Stimulated activated CD8-positive, alpha-beta memory T cell treated with anti-CD3 and anti-CD28 coated beads, Interleukin-7, amount 100 ng/mL, for 24 hours (primary cell): ENCODE measurements at regions not wholly inside any gene's neighbourhood (a gene's known extent, or its start where the extent isn't known, plus 50 kb on each side); places are given as distances from the start of the nearest gene placed in this dataset.
"Not testable (repeated sequence)": the region's sequence is repeated elsewhere in the genome, so short reads cannot be mapped to it uniquely, and the experiment has no call there.

Experiments used
- DNase-seq: peaks from one replicate; pipeline ENCODE4 v3.0.0-alpha.2; 2020; ENCODE audit warnings: low read depth

DNA sequence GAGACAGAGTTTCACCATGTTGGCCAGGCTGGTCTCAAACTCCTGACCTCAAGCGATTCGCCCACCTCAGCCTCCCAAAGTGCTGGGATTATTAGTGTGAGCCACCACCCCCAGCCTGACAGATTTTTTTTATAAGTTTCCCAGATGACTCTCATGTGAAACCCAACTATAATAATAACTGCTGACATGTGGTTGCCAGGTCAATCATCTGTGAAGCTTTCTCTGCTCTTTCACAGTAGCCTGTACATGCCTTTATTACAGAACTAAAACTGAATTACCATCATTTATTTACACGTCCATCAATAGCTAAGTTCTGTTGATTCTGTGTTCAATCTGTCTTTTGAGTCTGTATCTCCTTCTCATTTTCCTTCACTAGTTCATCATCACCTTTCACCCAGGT, 218.5 kb downstream of the RPS29 start:
- no peak for DNase-seq

DNA sequence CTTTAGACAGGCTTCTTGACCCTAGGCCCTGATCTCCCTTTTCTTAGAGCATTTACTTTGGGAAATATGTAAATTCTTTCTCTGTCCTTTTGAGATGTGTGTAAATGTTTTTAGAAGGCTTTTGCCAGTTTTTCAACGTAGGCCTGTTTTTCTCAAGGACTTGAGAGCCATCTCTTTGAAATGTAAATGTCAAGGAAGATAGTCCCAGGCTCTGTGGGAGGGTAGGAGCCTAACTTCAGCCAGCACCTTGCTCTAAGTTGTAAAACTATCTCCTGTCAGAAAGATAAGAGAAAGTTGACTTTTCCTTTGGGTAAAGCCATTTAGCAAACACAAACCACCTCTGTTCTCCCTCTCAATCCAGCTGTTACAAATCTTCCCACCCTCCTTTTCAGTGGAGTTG, 219.8 kb downstream of the RPS29 start:
- DNase-seq = no peak

DNA sequence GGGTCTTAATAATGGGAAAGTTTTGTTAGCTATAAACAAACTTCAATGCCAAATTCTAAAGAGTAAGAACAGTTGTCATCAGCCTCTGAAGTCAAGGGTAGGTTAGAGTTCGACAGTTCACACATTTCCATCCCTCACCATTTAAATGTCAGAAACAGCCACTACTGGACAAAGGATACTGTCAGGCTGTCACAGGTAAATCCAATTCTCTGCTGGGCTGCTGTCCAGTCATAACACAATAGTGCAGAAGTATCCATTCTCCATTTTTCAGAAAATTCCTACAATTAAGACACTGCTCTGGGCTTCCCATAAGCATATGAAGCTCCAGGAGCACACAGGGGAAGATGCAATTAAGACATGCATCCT, 221.4 kb downstream of the RPS29 start:
- DNase-seq = no peak

DNA sequence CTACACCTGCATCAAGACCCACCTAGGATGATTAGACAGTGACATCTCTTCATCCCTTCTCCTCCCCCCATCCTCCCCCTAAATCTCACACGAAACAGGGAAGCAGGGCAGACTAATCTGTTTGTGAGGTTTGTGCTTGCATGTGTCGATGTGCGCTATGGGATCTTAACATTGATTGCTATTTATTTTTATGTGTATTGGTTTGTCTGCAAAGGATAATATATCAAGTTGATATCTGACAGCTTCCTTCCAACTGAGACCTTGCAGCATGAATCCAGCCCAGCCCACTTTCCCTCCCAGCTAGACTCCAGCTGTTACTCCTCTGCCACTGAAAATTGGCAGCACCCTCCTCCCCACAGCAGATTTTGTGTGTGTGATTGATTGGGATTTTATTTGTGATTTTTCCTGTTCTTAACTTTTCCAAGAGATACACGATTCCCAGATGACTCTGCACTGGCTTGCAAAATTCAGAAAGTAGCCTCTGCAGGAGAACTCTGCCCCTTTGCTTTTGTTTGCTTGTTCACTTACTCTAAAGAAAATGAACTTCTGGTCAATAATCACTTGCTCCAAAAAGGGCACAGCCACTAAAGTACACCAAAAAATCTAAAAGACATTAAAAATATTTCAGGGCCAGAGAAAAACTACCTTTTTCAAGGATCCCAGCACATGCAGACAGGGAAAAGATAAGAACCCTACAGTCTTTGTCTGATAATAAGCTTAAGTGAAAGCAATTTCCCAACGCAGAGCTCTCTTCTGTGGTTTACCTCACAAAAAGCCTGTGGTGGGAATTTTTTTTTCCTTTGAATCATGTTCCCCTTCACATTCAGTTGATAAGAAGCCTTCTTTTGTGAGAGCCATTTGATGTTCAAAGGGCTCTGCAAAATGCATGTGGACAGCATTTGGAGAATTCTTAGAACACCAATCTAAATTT, 222.1 kb downstream of the RPS29 start:
- no peak for DNase-seq

DNA sequence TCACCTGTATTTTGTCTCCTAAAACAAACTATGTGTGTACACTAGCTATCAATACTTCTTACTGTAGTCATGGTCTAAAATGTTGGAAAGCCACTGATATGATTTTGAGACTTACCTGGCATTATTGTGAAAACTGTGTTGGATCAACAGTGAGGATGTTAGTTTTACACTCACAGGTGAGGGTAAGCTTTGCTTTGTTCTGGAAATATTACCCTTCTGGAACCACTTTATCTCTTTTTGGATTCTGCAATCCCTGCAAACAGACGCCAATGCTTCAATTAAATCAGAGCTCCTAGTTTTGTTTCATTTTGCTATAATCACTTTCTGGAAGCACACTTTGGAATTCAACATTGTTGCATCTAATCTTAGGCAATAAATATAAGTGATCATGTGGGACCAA, 223.3 kb downstream of the RPS29 start:
- DNase-seq = no peak

DNA sequence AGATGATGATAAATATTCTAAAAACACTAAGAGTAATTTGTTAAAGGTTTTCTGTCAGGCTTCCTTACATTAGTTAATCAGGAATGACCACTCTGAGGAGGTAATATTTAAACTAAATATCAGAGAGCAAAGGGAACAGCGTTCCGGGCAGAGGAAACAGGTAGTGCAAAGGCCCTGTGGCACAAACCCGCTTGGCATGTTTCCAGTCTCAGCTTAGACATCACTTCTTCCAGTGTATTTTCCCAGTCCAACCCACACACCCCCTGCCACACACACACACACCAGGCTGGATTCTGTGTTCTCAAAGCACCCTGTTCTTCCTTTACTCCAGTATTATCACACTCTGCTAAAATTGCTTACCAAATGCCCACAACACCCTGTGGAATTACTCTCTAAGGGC, 247.1 kb downstream of the RPS29 start:
- DNase-seq = no peak

DNA sequence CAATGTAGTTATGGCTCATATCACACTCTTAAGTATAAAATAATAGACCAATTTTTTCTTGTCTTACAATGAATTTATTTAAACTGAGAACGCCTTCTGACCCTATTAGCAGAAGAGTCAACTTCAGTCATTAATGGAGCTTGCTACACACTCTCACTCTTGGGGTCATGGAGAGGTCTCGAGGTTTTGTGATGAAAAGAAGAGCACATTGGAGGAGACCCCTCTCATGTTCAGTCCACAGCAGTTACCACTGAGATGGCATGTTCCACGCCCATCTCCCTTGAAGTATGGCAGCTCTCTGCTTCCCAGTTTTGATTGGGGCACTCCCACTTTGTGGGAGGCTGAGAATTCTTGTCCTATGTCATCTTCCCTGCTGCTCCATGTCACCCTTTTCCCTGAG, 266.4 kb downstream of the RPS29 start:
- no peak for DNase-seq

DNA sequence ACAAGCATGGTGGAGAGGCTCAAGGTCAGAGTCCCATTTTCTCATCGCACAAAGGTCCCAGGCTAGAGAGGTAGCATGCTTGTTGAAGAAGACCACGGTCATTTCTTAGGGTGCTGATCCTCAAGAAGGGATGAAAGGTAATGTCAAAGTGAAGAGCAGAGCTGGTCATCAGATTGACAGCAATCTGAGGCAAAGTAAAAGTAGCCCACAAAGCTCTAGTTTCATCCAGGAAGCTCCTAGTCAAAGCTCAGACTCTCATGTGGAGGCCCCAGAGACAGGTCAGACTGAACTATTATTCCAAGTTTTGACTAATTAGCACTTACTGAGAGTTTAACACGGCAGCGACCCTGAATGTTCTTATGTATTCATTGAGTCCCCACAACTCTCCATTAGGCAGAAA, 270.6 kb downstream of the RPS29 start:
- DNase-seq = no peak

DNA sequence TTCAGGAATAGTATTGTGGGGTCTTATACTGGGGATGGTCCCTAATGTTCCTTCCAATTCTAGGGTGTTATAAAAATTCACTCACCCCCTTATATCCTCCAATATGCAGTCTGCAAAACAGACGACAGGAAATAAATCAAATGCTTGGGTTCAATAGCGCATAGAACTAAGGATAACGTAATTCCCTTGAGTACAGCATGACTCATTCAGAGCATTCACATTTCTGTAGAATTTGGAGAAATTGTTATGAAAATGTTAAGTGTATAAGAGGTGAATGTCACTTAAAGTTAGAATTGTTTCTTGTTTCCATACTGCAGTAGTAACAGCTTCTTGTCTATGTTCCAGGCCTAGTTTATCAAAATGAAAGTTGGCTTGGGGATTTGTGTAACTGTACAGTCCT, 271.4 kb downstream of the RPS29 start:
- DNase-seq = no peak

DNA sequence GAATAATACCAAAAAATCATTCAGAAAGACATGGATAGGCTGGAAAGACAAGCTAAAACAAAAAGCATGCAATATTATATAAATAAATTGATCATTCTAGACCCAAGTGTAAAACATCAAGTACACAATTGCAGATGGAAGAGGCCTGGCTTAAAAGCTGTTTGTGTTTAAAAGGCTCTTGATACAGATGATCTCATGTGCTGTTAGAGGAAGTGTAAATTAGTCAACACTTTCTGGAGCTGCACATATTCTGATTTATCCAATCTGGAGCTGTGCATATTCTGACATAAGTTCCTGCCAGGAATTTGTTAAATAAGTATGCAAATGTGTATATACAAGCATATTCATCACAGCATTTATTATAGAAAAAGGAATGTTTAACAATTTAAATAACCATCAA, 273.1 kb downstream of the RPS29 start:
- no peak for DNase-seq

DNA sequence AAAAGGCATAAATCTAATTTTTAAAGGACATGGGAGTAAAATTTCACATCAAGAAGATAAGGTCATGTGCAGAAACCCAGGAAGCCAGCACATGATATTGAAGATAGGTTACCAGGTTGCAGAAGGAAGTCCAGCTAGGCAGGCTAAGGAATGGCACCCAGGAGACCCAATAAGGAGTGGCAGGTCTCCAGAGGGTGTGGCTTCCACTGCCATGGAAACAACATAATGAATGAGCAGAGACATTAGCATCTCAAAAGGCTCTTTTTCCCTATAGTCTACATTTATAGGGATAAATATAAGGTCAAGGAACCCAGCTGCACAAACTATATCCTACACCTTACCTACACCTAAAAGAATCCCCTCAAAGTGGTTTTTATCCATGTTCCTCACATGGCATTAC, 275.9 kb downstream of the RPS29 start:
- no peak for DNase-seq

DNA sequence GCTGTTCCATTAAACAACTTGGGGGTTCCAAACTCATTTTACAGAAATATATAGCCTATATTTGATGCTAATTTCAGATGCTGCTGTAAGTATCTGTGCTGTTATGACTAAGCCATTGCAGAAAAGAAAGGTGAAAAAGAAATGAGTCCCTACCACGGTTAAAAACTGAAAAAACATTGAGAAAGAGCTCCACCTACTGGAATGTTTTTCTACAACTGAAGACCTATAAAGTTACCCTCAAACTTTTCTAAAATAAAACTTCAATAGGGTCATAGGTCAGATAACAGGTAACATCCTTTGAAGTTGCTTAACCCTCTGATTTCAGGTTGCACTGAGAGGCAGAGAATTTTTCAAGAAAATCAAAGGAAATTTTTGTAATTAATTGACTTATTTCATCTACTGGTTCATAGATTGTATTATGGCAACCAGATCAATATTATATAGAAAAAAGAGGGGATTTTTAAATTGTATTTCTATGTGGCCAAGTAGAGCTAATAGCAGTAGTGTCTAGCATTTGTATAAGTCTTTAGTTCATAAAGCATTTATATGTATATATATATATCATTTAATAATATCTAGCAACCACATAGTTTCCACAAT, 279.9 kb downstream of the RPS29 start:
- no peak for DNase-seq

DNA sequence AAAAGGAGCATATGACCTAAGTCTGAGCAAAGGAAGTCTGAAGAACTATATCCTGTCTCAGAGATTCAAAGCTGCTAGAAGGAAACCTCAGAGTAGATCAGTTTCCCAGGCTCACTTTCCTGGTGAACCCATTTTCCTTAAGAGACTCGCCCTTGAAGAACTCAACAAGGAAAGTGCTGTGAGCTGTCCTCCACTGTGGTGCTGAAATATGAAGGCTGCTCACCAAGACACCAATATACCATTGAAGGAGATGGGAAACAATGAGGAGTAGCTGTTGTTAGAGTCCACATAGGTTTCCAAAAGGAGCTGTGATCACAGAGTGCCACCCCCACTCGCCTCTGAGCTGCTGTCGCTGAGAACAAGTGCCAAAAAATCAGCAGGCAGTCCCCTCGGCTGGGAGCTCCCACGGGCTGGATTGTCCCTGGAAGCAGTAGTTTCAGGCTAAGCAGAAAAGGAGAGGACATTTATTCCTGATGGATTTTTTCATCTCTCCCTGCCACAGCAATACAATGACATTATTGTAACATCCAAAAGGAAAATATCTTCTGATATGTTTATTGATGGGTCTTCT, 282.1 kb downstream of the RPS29 start:
- DNase-seq = no peak

DNA sequence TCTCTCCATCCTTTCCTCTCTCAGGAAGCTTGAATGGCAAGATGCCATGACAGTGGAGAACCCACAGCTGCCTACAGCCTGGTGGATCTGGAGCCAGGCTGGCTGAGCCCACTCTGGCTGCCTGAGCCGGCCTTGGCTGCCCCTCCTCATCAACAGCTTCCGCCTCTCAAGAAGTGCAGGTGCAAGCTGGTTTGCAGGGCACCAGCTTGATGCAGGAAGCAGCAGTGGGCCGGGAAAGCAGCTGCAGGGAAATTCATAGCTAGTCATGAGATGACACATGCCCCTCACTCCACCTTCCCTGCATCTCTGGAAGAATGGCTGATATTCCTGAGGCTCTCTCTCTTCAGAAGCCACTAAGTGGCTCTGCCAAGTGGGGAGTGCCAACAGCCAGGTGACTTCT, 289.1 kb downstream of the RPS29 start:
- no peak for DNase-seq

DNA sequence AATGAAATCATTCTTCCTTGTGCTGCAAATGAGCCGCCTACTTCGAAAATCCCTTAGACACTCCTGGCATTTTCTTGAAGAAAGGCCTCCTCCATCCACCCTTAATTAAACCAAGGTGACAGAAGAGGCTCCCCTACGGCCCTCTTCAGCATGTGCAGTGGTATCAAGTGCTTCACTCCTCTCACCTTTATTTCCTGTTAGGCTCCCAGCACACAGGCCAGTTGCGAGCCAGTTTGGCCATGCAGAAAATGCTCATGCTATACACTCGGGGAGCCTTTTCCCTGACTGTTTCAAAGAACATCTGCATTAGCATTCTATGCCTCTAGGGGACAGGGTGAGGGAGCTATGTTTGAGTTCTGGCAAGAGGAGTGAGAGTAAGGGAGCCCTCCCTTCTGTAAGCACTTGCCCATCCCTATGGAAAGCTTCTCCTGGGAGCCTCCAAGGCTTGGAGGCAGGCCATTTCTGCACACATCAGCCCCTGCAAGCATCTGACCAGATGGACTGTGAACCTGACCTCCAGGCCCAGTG, 291.5 kb downstream of the RPS29 start:
- no peak for DNase-seq

DNA sequence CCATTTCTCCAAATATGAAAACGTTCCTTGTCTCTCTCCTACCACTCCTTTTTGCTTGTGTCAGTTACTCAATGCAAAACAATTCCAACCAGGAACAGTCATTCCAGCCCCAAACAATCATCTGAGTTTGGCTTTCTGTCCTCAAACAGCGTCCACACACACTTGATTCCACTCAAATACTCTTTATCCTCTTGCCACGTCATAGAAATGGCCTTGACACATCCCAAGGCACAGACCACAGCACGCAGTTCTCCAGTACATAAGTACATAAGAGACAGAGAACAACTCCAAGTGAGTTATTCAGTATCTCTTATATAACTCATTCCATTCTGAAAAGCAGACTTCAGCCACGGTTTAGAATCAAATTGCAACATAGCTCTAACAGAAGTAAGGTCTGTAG, 299.2 kb downstream of the RPS29 start:
- DNase-seq = no peak

DNA sequence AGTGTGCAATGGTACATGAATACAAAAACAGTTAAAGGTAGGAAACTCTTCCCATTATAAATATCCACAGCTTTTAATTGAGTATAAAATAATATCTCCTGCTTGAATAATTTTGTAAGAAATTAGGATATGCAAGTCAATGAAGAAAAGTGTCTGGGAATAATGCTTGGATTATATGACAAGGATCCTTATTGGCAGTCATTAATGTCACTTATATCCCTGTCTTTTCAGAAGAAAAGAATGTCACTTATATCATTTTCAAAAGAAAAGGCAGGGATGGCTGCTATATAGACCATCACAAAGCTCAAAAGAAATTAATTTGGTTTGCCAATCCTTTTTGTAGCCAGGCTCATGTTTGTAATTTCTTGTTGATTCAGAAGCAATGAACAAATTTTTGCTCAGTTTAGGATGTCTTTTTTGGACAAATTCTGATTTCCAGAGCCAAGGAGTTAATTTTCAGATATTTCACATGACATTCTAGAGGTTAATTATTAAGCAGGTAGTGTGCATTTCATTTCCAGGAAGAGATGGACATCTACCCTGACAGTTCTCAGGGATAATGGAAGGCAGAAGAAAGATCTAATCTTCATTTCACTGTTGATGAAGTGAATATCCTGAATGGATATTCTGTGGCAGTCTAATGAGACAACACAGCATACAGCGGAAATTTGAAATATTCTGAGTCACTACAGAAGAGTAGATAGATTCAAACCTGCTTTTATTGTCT, 299.8 kb downstream of the RPS29 start:
- no peak for DNase-seq

DNA sequence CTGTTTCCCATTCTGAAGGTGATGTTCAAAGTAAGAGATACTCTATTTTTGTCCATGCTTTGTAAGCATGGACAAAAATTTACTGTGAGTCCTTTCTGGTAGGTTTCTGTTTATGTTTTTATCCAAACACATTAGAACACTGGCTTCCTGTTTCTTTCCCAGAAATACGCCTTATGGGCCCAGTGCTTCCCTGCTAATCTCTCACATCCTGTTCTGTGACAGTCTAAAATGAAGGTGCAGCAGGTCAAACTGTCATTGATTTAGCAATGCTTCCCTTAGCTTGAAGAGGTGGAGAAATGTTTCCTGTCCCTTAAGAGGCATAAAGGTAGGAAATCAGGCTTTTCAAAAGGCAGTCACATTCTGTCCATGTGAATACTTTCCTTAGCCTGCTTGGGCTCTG, 305.6 kb downstream of the RPS29 start:
- DNase-seq = no peak

DNA sequence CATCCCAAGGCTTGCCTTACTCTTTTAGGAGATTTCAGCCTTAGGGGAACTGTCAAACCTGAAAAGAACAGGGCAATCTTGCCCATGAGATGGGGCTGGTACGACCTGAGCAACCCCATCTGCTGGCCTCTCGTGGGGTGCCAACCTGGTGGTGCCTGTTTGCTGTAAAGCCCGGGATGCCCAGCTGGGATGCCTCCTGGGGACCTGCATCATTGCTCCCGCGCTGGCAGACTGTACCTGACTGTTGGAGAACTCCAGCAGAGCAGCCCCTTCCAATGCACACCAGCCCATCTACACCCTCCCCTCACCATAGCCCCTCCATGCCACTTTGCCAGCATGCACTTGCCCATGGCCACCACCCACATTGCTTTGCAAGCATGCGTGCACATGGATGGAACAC, 335.7 kb downstream of the RPS29 start:
- no peak for DNase-seq

DNA sequence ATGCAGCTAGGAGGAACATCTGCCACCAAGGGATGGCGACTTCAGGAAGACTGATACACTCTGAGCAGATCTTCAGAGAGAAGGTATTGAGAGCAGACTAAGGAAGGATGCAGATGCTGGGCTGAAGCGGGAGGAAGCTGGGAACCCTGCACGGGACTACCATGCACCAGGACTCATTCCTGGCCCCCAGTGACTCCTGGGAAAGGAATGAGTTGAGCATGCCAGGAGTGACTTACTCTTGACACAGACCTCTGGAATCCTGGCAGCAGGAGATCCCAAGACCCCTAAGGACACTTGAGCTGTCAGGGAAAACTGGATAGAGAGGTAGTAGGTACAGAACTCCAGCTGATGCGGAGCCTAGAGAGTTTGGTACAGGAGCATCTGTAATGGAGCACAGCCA, 336.1 kb downstream of the RPS29 start:
- DNase-seq = no peak

DNA sequence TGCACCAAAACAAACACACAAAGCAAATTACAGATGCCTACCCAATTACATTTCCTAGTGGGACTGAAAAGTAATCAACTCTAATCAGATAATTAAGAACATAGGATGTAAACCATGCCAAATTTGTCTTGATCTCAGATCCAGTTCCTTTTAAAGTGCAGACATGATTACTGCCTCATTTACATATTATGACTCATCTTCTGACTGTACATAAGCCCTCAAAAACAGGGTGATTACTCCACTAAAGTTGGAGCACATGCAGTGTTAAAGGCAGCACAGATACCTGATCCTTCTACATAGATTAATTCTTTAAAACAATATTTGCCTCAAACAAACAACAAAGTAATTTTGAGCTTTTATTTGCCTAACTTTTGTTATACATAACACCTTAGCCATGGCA, 337.2 kb downstream of the RPS29 start:
- DNase-seq = no peak

DNA sequence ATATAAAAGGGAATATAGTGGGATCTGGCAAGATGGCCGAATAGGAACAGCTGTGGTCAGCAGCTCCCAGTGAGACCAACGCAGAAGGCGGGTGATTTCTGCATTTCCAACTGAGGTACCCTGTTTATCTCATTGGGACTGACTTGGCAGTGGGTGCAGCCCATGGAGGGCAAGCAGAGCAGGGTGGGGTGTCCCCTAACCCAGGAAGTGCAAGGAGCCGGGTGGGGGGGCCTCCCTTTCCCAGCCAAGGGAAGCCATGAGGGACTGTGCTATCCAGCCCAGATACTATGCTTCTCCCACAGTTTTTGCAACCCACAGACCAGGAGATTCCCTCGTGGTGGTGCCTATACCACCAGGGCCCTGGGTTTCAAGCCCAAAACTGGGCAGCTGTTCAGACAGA, 342.4 kb downstream of the RPS29 start:
- DNase-seq = not testable (repeated sequence)

DNA sequence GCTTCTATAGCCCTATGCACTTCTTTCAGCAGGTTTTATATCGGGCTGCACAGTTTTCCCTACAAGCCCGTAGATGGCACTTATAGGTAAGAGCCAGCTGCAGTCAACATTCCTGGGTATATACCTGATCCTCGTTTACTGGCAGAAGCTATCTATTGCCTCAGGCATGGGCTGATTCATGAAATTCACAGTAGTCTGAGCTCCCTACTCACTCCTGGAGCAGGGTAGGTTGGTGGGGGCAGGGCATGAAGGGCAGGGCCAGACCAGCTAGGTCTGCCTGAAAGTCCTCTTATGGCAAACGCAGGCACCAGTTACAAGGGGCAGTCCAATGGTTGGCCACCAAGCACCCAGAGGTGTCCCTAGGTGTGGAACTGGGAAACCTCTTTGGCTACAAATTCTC, 345.8 kb downstream of the RPS29 start:
- DNase-seq = no peak
